ENCODE measurements at regions not wholly inside any gene's neighbourhood (a gene's known extent, or its start where the extent isn't known, plus 50 kb on each side); places are given as distances from the start of the nearest gene placed in this dataset.
"Not testable (repeated sequence)": the region's sequence is repeated elsewhere in the genome, so short reads cannot be mapped to it uniquely, and the experiment has no call there.

DNA sequence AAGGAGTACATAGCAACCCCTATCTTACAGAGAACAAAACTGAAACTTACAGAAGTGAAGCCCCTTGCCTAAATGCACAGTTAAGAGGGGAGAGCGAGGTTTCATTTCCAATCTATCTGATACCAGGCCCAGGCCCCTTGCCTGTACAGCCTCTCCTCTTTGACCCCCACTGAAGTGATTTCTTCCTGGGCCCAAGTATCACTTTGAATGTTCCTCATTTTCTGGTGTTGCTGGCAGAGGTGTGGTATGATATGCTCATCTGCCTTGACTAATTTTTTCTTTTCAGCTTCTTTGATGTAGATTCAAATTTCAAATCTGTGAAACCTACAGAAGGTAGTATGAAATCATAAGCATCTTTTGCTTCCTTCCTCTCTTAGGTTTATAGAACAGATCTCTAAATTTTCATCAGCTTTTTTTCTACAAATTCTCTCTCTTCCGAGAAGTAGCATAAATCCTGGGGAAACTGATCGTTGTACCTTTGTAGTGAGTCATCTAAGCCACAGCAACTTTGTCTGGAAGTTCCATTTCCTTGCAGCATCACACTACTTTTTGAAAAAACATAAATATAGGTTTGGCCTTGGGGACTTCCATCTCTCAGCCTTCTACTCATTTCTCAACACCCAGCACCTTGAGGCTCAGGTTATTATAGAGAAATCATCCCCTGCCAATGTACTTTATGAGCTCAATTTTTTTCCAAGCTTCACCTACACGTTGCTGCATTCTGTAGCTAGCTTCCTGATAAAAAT, 402.4 kb upstream of the PTGER4 start:
- DNase-seq = no peak

DNA sequence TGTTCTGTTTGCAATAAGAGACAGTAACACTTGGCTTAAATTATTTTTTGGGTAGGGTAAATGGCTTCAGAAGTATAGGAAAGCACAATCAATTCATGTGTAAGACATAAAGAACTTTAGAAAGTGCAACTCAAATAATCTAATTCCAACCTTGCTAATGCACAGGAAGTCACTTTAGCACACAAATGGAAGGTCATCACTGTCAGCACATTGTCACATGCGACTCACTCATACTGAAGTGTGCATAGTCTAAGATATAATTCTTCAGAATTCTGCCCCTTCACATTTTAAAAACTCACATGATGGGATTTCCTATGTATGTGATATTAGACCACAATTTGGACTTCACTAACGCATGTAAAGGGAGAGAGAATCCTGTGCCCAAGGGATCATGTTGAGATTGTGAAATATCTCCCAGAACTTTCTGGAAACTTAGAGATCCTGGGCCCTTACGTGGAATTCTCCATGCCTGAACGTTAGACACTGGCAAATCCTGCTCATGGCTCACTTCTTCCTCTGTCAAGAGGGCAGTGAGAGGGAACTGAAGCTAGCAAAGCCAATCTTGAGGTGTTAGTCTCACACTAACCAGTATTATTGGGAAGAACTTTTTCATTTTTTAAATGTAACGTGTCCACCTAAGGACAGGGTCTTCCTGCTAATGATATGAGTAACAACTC, 403.2 kb upstream of the PTGER4 start:
- no peak for DNase-seq

DNA sequence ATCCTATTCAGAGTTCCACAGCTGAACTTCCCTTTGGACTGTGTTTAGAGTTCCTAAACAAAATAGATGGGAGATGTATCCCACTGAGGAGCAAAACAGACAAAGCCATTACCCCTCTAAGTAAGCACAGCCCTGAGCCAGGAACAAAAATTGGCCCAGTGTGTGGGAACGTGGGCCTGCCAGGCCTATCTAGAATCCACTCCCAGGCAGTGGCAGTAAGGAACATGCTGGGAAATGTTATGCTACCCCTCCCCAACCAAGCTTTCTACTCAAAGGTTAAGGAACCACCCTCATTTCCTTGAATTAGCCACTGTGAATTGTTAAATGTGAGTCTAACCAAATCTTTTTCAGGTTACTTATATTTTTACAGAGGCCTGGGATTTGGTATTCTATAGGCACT, 405.1 kb upstream of the PTGER4 start:
- no peak for DNase-seq

DNA sequence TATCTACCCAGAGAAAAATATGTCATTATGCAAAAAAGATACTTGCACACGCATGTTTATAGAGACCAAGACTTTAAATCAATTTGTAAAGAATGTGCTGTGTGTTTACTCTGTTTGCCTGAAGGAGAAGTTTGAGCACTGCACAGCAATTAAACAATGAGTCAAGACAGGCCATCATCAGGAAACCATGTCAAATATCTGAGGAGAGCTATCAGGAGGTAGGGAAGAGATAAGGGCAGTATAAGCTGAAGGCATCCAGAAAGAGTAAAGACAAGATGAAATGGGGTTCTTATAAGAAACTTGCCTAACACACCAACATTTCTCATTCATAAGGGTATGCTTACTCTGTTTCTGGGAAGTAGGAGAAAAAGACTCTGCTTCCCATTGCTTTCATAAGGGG, 405.8 kb upstream of the PTGER4 start:
- DNase-seq = no peak

DNA sequence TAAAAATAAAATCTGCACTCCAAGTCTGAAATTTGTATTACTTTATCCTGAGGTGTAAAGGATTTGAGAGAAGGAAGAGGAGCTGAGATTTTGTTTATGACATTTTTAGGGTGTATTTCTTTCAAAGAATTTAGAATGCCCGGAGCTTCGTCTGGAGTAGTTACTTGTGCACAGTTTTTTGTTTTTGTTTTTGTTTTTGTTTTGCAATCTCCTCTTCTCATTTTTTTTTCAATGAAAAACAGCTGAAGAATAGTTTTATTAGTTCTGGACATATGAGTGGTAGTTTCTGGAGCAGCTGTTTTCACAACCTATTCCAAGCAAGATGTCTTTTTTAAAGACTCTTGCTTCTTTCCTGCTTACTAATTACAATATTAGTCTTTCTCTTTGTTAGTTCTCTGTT, 408.2 kb upstream of the PTGER4 start:
- DNase-seq = no peak

DNA sequence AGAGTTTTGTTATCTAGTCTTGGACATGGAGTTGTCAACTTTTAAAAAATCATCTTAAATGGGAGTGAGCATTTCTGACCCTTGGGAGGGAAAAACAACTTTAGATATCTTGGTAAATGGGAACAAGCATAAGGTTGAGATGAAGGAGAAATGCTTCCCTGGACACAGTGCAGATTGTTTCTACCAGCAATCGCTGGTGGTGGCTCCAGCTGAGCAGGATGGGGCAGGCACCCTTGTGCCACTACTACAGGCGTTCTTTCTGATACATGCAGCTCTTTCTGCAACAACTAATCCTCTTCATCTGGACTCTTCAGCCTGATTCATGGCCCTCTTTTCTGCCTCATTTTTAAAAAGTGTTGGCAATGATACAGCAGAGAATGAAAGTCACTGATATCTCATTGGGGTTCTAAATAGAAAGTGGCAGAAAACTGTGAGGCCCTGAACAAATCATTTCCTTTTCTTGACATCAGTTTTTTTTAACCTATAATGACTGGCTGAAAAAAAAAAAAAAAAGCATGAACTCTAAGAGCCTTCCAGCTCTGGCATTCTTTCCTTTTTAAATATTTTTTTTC, 409.4 kb upstream of the PTGER4 start:
- DNase-seq = no peak

DNA sequence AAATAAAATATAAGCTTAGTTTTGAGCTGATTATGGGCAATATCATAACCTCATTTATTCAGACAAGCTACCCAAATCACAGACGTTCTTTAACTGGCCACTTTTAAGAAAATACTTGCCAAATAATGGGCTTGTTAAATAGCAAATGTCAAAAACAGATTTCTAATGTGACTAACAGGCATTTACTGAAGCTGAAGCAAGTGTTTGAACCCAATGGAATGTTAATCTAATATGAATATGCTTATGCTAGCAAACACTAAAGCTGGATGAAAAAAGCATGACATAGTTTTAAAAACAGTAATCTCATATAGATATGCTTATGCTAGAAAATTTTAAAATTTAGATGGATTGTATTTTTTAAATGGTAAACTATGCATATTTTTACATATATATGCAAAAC, 411.6 kb upstream of the PTGER4 start:
- no peak for DNase-seq

DNA sequence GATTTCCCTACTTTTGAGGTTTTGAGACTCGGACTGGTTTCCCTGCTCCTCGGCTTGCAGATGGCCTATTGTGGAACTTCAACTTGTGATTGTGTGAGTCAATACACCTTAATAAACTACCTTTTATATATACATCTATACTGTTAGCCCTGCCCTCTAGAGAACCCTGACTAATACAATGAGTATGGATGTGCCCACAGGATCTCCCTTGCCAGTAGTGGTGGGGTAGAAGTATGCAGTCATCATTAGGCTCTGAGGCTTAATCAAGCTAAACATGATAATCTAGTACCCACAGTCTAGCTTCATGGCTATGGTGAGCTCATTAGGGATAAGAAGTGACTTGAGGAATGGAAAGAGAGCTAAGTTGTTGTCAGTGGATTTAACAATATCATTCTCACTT, 412.8 kb upstream of the PTGER4 start:
- no peak for DNase-seq

DNA sequence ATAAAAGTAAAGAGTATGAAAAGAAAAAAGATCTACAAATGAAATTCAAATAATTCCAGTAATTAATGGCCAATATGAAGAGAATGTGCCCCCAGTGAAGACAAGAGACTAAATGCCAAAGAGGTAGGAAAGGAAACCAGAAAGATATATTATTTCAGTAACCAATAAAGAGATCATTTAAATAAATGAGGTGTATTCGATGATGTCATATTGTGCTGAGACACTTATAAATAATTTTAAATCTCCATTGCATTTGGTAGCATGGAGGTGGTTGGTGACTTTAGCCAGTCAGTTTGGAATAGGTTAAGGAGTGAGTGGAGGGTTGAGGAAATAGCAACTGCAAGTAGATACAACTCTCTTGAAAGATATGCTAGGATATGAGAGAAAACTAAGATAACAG, 417.7 kb upstream of the PTGER4 start:
- no peak for DNase-seq

DNA sequence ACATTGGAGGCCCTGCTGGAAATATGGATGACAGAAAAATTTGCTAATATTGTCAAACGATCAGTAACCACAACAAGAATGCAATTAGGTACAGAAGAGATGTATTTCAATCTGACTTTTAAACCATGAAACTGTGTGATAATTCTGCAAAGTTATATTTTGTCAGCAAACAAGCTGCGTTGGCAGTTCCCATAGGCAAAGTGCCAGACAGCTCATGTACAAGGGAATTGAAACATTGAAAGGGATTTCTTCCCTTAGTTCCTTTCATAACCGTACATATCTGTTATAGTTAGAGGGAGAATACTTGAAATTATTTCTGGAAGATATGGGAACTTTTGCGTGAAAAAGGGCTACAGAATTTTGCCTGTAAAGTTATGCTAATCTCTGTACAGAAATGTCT, 419.4 kb upstream of the PTGER4 start:
- DNase-seq = no peak

DNA sequence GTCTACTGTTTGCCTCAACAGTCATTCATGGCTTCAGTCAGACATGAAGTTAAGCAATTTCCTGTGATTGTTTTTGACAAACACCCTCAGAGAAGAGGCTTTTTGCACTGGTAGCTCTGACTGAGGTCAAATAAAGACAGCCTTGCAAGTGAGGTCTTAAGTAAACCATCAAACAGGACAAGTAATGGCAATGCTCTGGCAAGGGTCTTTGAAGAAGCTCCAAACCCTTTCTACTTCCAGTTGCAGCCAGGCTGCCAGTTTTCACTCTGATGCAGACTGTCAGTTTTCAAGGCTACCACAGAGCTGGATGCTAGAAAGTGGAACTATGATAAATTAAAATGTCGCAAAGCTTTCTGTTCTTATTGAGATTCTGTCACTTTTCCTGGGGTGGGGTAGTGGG, 421.5 kb upstream of the PTGER4 start:
- no peak for DNase-seq

DNA sequence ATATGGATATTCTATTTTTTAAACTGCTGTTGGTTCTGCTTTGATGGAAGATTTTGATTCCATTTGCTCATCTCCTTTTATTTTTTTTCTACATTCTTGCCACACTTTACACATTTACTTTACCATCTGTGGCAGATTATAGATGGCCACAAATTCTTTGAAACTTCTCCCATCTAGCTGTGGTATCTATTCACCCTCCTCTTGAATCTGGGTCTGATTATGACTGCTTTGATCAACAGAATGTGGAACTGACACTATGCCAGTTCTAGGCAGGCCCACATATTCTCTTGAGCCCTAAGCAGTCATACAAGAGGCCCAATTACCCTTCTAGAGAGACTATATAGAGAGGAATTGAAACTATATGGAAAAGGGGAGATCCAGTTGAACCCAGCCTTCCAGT, 439.0 kb upstream of the PTGER4 start:
- DNase-seq = no peak

DNA sequence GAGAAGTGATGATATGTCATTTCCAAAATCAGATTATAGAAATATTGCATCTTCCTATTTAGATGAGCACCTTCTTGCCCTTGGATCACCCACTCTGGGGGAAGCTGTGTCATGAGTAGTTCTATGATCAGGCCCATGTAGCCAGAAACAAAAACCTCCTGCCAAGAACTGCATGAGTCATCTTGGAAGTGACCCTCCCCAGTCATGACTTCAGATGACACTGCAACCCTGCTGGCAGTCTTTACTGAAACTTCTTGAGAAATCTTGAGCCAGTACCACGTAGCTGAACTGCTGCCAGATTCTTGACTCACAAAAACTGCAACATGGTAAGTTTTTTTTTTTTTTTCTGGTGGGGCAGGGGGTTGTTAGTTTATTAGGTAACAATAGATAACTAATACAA, 439.6 kb upstream of the PTGER4 start:
- DNase-seq = no peak

DNA sequence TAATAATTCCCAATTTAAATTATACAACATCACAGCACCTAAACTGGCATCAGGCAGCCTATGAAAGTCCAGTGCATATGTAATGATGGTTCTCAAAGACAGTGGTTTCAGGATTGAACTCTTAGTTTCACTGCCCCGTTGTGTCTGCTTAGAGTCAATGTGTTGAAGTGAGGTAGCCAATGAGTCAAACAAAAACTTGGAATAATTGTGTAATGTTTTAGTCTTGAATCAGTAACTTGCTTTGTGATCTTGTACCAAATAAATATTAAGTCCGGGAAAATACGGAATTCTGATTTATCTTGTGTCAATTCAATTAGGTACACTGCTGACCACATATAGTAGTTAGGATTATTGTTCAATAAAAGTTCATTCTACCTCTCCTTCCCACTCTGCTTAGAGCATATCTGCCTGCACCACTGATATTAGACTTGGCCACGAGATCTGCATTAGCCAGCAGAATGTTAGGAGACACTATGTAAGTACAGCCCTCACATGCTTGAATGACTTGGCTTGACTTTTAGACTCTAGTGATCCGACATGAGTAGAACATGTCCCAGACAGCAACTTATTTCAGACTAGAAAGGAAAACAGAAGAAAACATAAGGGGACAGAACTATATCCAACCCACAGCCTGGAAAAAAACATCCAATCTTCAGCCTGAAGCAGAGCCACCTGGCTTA, 441.5 kb upstream of the PTGER4 start:
- no peak for DNase-seq

DNA sequence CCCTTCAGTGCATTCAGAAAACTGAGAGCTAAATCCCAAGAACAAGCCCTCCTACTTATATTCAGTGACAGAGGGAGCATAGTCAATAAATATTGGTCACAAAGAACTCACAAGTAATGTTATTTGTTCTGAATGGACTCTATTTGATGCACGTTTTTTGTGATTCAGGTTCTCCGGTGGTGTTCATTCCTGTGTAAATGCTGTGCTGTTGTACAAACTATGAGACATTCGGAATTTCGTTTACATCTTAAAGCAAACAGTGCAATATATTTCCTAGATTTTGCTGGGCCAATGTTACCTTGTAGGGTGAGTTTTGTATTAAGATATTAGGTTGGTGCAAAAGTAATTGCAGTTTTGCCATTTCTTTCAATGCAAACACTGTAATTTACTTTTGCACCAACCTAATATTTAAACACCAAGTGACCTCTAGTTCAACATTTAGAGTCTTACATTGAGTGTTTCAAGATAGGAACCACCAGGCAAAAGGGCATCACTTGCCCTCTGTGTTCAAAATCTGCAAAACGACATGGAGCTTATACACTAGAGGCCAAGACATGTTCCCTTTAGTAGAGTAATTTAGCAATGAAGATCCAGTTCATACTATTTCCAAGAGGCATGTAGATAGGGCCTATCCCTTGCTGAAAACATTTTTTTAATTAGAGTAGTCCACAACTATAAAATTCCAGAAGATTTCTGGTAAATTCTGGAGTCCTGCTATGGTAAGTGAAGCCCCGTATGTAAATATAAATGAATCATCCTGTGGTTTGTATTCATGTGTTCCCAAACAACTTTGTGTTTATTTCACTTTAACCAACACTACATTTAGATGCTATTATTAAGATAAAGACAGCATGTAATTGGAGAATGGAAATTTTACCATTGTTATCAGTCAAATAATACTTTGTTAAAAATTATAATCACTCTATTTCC, 444.0 kb upstream of the PTGER4 start:
- DNase-seq = no peak

DNA sequence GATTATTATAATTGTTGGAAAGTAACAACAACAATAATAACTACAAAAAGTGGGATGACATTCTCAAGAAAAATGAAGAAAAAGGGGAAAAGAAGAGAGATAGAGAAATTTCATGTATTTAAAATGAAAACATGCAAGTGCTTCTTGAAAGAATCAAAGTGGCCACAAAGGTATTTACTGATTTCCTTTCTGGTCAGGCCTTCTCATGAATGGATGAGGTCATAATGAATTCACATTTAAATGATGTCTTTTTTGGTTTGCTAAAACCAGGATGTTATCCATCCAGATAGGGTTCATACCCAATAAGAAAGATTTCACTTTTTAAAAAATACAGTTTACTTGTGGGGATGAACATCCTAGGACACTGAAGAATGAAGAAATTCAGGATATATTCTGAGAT, 446.4 kb upstream of the PTGER4 start:
- no peak for DNase-seq

DNA sequence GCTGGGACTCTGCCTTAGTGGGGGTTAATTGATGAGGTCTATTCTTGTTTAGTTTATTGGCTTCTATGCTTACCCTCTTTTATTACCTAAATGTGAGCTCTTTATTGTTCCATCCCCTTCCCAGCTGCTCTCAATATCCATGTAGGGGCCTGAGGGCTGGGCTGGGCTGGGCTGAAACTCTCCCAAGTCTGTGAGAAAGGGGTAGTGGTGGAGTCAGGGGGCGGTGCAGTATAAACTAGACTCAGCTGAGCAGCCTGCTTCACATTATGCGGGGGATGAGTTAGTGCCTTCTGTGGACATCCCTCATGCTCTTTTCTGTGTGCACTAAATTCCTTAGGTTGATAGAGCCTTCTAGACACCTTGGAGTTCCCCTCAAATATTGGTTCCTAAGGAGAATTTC, 451.8 kb upstream of the PTGER4 start:
- no peak for DNase-seq

DNA sequence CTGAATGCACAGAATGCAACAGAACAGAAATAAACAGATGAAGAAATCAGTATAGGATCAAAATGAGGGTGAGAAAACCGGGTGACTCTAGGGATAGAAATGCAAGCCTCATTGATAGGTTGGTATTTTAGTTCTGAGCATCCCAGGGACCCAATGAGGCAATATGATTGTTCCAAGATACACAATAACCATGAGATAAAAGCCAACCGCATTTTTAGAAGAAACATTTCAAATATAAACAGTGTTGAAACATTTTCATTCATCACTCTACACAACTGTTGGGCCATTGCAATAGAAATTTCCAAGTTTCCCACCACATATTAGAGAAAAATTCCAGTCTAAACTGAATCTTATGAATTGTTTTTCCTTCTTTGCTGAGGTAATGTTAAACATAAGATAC, 452.3 kb upstream of the PTGER4 start:
- no peak for DNase-seq

DNA sequence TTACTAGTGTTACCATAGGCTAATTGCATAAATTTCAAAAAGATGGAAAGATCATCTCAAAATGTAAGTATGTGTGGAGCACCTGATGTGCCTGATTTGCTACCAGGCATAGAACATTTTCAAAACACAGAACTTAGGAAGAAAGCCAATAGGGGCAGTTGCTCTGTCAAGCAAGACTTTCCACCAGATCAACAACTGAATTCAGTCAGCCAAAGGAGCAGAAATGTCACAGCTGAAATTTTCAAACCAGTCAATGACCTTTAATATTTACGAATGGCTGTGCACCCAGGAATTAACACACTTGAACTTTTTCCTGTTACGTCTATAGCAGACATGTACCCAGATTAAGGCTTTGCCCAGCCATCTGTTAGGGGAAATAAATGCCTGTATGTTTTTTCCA, 452.8 kb upstream of the PTGER4 start:
- DNase-seq = no peak

DNA sequence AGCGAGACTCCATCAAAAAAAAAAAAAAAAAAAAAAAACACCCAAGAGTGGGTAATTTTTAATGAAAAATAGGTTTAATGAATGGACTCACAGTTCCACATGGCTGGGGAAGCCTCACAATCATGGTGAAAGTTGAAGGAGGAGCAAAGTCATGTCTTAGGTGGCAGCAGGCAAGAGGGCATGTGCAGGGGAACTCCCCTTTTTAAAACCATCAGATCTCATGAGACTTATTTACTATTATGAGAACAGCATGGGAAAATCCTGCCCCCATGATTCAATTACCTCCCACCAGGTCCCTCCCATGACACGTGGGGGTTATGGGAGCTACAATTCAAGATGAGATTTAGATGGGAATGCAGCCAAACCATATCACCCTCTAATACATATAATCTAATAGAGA, 454.6 kb upstream of the PTGER4 start:
- DNase-seq = not testable (repeated sequence)

DNA sequence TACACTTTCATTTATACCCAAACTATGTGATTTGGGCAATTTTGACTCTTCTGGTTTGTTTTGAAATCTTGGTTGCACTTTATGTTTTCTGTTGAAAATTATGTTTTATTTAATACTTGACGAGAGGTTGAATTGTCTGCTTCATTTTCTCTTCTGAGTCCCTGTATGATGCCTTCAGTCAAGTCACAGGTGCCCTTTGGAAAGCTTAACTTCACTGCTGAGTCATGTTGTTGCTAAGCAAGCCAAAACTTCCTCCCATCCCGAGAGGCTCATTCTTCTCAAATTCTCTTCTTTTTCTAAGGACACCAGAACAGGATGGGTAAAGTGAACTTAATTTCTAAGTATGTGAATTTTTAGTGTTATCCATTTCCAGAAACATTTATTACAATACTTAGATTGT, 455.3 kb upstream of the PTGER4 start:
- DNase-seq = no peak

DNA sequence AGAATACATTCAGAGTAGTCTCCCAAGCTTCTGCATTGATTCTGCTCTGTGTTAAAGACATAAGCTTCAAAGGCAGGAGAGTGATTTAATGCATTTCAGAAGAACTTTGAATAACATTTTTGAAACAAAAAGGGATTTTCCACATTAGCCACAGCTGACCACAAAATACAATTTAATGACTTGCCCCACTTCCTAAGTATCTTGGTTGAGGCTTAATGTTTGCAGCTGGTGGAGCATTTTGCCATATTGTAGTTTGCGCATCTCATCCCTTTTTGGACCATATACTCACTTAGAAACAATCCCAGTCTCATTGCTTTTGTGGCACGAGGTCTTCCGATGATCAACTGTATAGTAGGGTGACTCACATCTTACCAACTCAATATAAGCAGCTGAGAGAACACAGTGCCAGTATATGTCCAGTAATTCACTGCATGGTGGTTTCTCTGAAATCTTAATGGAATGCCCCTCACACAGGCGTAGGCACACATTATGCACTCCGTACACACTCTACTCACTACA, 455.8 kb upstream of the PTGER4 start:
- peak; percentile 36 for DNase-seq

DNA sequence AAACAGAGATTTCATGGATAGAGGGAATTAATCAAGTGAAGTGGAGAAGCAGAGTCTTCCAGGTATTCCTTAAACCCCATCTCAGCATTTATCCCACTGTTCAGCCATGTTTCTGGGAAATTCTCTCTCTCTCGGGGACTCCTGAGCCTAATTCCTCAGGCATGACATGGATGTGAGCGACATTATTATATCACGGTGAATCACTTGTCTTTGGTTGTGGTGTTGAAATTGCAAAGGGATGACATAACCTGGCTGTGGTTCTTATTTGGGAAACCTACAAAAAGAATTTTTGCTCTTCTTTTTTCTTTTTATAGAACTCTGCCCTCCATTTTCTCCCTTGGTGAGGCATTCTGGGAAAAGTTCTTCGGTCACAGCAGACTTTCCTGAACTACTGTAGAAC, 457.9 kb upstream of the PTGER4 start:
- no peak for DNase-seq

Measured in central memory CD4-positive, alpha-beta T cell (primary cell).